Left ventricle myocardium inferior (tissue), 1 donor: ENCODE measurements at regions not wholly inside any gene's neighbourhood (a gene's known extent, or its start where the extent isn't known, plus 50 kb on each side); places are given as distances from the start of the nearest gene placed in this dataset.
"Not testable (repeated sequence)": the region's sequence is repeated elsewhere in the genome, so short reads cannot be mapped to it uniquely, and the experiment has no call there.

Experiments used
- DNase-seq: peaks from one replicate; pipeline ENCODE4 v3.0.0-alpha.2; 2020
- H3K27ac ChIP-seq: fragments of 200-600 bp; replicated peaks from 2 replicates; pipeline ENCODE4 v1.8.0; 2021
- H3K27me3 ChIP-seq: fragments of 200-600 bp; 2 replicates; pipeline ENCODE4 v1.8.0; 2021; ENCODE audit warnings: low read depth
- H3K36me3 ChIP-seq: fragments of 200-600 bp; 2 replicates; pipeline ENCODE4 v1.8.0; 2021
- H3K4me1 ChIP-seq: fragments of 200-600 bp; 2 replicates; pipeline ENCODE4 v1.8.0; 2021
- H3K4me3 ChIP-seq: fragments of 200-600 bp; 2 replicates; pipeline ENCODE4 v1.8.0; 2021; ENCODE audit warnings: mild to moderate bottlenecking, moderate library complexity
- H3K9me3 ChIP-seq: fragments of 200-600 bp; replicated peaks from 2 replicates; pipeline ENCODE4 v1.8.0; 2021
- intact Hi-C: fragments of 100-400 bp; cut with micrococcal nuclease; formaldehyde crosslinking; loops from one replicate; pipeline ENCODE4 v1.11.0; 2022
- TF ChIP-seq, protein P1 (sequence below): fragments of 200-600 bp; IDR thresholded peaks from 2 replicates; pipeline ENCODE4 v1.8.0; 2021; ENCODE audit warnings: antibody characterized with exemption, mild to moderate bottlenecking, borderline replicate concordance
- donor health status: DM: no; HTN: yes; CAD: no; lungs with severe emphysema.

DNA sequence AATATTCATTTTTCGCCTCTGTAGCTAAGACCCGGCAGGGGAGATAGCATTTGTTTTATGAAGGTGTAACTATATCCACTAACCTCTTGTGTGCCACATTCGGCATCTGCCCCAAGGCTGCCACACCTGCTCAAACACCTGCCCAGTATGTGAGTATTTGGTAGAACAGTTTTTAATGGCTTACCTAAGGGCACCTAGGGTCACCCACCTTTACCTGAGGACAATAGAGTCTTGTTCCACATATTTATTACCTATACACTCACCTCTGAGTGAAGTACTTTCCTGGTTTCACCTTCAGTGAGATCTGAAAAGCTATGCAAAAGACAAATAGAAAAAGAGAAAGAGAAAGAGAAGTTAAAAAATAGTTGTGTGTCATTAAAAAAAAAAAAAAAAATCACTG is 68.0 kb upstream of the PIP5K1B start:
- Histone ChIP-seq H3K36me3 (no peaks in the 10 kb centered on the region), H3K27me3 (no peaks in the 10 kb centered on the region), H3K4me3 (no peak overlapping the region), H3K9me3 (no peaks in the 10 kb centered on the region), H3K27ac (no peak overlapping the region), H3K4me1 (peaks cover 10% of the 10 kb centered on the region)
- TF ChIP-seq, protein P1, sequence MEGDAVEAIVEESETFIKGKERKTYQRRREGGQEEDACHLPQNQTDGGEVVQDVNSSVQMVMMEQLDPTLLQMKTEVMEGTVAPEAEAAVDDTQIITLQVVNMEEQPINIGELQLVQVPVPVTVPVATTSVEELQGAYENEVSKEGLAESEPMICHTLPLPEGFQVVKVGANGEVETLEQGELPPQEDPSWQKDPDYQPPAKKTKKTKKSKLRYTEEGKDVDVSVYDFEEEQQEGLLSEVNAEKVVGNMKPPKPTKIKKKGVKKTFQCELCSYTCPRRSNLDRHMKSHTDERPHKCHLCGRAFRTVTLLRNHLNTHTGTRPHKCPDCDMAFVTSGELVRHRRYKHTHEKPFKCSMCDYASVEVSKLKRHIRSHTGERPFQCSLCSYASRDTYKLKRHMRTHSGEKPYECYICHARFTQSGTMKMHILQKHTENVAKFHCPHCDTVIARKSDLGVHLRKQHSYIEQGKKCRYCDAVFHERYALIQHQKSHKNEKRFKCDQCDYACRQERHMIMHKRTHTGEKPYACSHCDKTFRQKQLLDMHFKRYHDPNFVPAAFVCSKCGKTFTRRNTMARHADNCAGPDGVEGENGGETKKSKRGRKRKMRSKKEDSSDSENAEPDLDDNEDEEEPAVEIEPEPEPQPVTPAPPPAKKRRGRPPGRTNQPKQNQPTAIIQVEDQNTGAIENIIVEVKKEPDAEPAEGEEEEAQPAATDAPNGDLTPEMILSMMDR: no peak
- intact Hi-C loops: no loop called here
- no peak for DNase-seq

DNA sequence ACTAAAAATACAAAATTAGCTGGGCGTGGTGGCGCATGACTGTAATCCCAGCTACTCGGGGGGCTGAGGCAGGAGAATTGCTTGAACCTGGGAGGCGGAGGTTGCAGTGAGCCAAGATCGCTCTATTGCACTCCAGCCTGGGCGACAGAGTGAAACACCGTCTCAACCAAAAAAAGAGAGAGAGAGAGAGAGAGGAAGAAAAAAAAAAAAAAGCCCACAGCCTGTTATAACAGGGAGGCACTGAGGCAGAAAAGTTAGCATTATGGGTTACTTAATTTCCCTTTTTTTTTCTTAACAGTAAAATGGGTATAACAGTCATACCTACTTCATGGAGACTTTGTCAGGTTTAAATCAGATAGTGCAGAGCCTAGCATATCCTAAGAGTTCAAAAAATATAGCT is 65.8 kb upstream of the PIP5K1B start:
- H3K27me3 ChIP-seq, H3K4me1 ChIP-seq, H3K27ac ChIP-seq, H3K9me3 ChIP-seq, H3K36me3 ChIP-seq, DNase-seq, H3K4me3 ChIP-seq, intact Hi-C loops: not testable (repeated sequence)

DNA sequence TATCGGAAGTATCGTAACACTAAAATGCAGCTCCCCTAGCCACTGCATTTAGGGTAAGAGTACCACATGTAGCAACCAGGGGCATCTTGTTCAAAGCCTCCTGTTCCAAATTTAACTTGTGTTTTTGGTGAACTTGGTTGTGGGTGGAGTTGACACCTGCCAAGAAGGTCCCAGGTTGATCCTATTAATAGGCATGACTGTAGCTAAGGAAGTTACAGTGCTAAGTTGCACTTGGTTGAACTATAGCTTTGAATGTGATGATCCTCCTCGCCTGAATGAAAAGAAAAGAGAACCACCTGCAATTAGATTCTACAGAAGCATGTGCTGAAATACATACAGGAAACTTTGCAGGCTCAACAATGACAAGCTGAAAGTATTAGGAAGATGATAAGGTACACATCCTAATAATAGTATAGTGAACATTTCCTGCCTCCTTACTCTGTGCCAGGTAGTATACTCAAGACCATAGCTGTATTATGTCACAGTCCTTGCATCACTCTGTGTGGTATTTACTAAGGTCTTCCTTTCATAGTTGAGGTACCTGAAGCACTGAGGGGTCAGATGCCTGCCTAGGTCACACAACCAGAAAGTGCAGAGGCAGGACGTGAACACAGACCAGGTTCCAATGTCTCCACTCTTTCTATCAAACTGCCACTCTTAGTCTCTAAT is 64.5 kb upstream of the PIP5K1B start:
- TF ChIP-seq, protein P1: no peak

GRCh38 chr9:68643901-68644809 is 60.9 kb upstream of the PIP5K1B start:
- Histone ChIP-seq H3K9me3 (no peaks in the 10 kb centered on the region), H3K4me3 (no peak overlapping the region), H3K36me3 (no peaks in the 10 kb centered on the region), H3K4me1 (peaks cover 8% of the 10 kb centered on the region), H3K27me3 (peaks cover 5% of the 10 kb centered on the region), H3K27ac (no peak overlapping the region)
- no peak for DNase-seq
- TF ChIP-seq, protein P1: no peak
- intact Hi-C loops: no loop called here

More for the DNA sequence above, 64.5 kb upstream of the PIP5K1B start:
- intact Hi-C loops: no loop called here
- H3K9me3 ChIP-seq: no peaks in the 10 kb centered on the region
- H3K4me1 ChIP-seq: peaks cover 8% of the 10 kb centered on the region
- no peak overlapping the region for H3K4me3 ChIP-seq
- no peak overlapping the region for H3K27ac ChIP-seq
- no peak for DNase-seq
- H3K27me3 ChIP-seq: no peaks in the 10 kb centered on the region
- H3K36me3 ChIP-seq: no peaks in the 10 kb centered on the region

DNA sequence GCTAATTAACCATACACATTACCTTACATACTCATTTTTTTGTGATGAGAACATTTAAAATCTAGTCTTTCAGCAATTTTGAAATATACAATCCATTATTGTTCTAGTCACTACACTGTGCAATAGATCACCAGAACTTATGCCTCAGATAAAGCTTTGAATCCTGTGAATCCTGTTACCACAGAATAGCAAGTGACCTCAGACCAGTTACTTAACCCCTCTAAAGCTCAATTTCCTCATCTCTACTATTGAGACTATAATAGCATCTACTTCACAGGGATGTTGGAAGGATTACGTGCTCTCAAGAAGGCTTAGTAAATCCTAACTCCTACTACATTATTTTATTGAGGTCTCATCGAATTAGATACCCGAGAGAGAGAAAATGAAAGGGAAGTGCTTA is 60.2 kb upstream of the PIP5K1B start:
- intact Hi-C loops: no loop called here
- TF ChIP-seq, protein P1: no peak
- Histone ChIP-seq H3K4me1 (peaks cover 8% of the 10 kb centered on the region), H3K9me3 (no peaks in the 10 kb centered on the region), H3K4me3 (no peak overlapping the region), H3K36me3 (no peaks in the 10 kb centered on the region), H3K27me3 (peaks cover 5% of the 10 kb centered on the region), H3K27ac (no peak overlapping the region)
- no peak for DNase-seq

DNA sequence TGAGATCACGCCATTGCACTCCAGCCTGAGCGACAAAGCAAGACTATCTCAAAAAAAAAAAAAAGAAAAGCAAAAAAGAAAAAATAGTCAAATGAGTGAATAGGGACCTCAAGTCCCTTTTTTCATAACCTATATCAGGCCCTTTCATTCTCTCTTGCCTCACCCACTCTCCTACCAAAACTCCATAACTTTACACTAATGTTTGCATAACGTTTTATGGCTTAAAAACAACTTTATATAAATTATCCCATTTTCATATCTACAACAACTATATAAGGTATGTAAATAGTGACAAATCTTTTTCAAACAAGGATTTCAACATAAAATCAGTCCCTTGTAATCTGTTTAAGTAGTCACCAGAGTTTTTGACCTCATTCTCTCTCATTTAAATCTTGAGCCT is 56.9 kb upstream of the PIP5K1B start:
- H3K9me3 ChIP-seq: no peaks in the 10 kb centered on the region
- H3K4me3 ChIP-seq: no peak overlapping the region
- H3K27ac ChIP-seq: no peak overlapping the region
- TF ChIP-seq, protein P1: no peak
- peaks cover 5% of the 10 kb centered on the region for H3K27me3 ChIP-seq
- DNase-seq: no peak
- H3K4me1 ChIP-seq: no peaks in the 10 kb centered on the region
- intact Hi-C loops: no loop called here
- H3K36me3 ChIP-seq: no peaks in the 10 kb centered on the region
